CD14-positive monocyte (primary cell): ENCODE measurements at regions not wholly inside any gene's neighbourhood (a gene's known extent, or its start where the extent isn't known, plus 50 kb on each side); places are given as distances from the start of the nearest gene placed in this dataset.
"Not testable (repeated sequence)": the region's sequence is repeated elsewhere in the genome, so short reads cannot be mapped to it uniquely, and the experiment has no call there.

Experiments
- DNase-seq, 3 donors: peaks; one replicate each; pipeline ENCODE4 v3.0.0-alpha.2; 2011 to 2022
- H2AFZ ChIP-seq: 2 replicates; pipeline ENCODE4 v1.6.0; 2012; ENCODE audit warnings: mild to moderate bottlenecking, low read depth, low read length, inconsistent platforms; ENCODE audit not compliant: insufficient read depth, poor library complexity, severe bottlenecking
- H3K27ac ChIP-seq, 2 donors: 1 replicate in 1 of 2; 2 replicates in 1 of 2; pipeline ENCODE4 v1.5.1; 2012 to 2013; ENCODE audit warnings: low read length in 2 of 2, control low read depth in 1 of 2, inconsistent platforms in 1 of 2, low read depth in 1 of 2, mild to moderate bottlenecking in 1 of 2
- H3K27me3 ChIP-seq, 2 donors: one replicate each; pipeline versions ENCODE4 v1.6.0 to v1.6.1; 2011 to 2013; ENCODE audit warnings: low read length in 2 of 2; ENCODE audit not compliant: control insufficient read depth in 2 of 2, insufficient read depth in 2 of 2
- H3K36me3 ChIP-seq, 2 donors: replicated peaks in 1 of 2; 1 replicate in 1 of 2; 2 replicates in 1 of 2; pipeline versions ENCODE4 v1.5.1 to v1.6.1; 2012 to 2013; ENCODE audit warnings: low read length in 2 of 2, control low read depth in 1 of 2, inconsistent platforms in 1 of 2, mild to moderate bottlenecking in 1 of 2; ENCODE audit not compliant: insufficient read depth in 2 of 2, control insufficient read depth in 1 of 2
- H3K4me1 ChIP-seq, 2 donors: 1 replicate in 1 of 2; 2 replicates in 1 of 2; pipeline versions ENCODE4 v1.5.1 to v1.6.1; 2012 to 2013; ENCODE audit warnings: low read length in 2 of 2, control low read depth in 1 of 2, inconsistent platforms in 1 of 2, mild to moderate bottlenecking in 1 of 2, moderate library complexity in 1 of 2; ENCODE audit not compliant: insufficient read depth in 2 of 2, control insufficient read depth in 1 of 2
- H3K4me2 ChIP-seq: replicated peaks from 2 replicates; pipeline ENCODE3; 2012; ENCODE audit warnings: low read length, moderate library complexity, mild to moderate bottlenecking; ENCODE audit not compliant: poor library complexity, severe bottlenecking; ENCODE audit errors: extremely low read depth
- H3K4me3 ChIP-seq, 3 experiments: fragments of 200-600 bp in 1 of 3; sonication (generic) in 1 of 3; replicated peaks in 1 of 3; 1 replicate in 2 of 3; 2 replicates in 1 of 3; pipeline ENCODE4 v1.5.1; 2011 to 2013; ENCODE audit warnings: low read length in 3 of 3, mild to moderate bottlenecking in 3 of 3, control low read depth in 2 of 3, low read depth in 2 of 3, inconsistent platforms in 1 of 3, moderate library complexity in 1 of 3
- H3K79me2 ChIP-seq: 2 replicates; pipeline ENCODE4 v1.6.0; 2012; ENCODE audit warnings: mild to moderate bottlenecking, control low read depth, inconsistent platforms, low read length, moderate library complexity; ENCODE audit not compliant: insufficient read depth
- H3K9ac ChIP-seq: 2 replicates; pipeline ENCODE4 v1.6.0; 2017; ENCODE audit warnings: low read length, mild to moderate bottlenecking; ENCODE audit not compliant: insufficient read depth, poor library complexity, severe bottlenecking
- H3K9me3 ChIP-seq, 2 donors: replicated peaks in 1 of 2; 1 replicate in 1 of 2; 2 replicates in 1 of 2; pipeline versions ENCODE4 v1.5.1 to v1.6.1; 2012 to 2013; ENCODE audit warnings: low read length in 2 of 2, control low read depth in 1 of 2; ENCODE audit not compliant: control insufficient read depth in 1 of 2, insufficient read depth in 1 of 2
- H4K20me1 ChIP-seq: 2 replicates; pipeline ENCODE4 v1.6.0; 2012; ENCODE audit warnings: mild to moderate bottlenecking, low read length, control low read depth, moderate library complexity; ENCODE audit not compliant: insufficient read depth
- H3K27ac Mint-ChIP-seq, 7 donors: one replicate each; pipeline ENCODE4 v1.8.0; 2020; ENCODE audit warnings: mild to moderate bottlenecking in 7 of 7, mixed read lengths in 7 of 7, moderate library complexity in 6 of 7, inconsistent platforms in 2 of 7
- H3K27me3 Mint-ChIP-seq, 3 donors: one replicate each; pipeline ENCODE4 v1.8.0; 2021 to 2022; ENCODE audit warnings: low read depth in 3 of 3, mild to moderate bottlenecking in 3 of 3, mixed read lengths in 3 of 3, moderate library complexity in 3 of 3, inconsistent platforms in 1 of 3
- H3K36me3 Mint-ChIP-seq, 2 donors: one replicate each; pipeline ENCODE4 v1.8.0; 2020; ENCODE audit warnings: mixed read lengths in 2 of 2, inconsistent platforms in 1 of 2, mild to moderate bottlenecking in 1 of 2
- H3K4me1 Mint-ChIP-seq: one replicate; pipeline ENCODE4 v1.8.0; 2020; ENCODE audit warnings: mild to moderate bottlenecking, mixed read lengths
- H3K4me3 Mint-ChIP-seq, 2 donors: one replicate each; pipeline ENCODE4 v1.8.0; 2020; ENCODE audit warnings: mild to moderate bottlenecking in 2 of 2, mixed read lengths in 2 of 2, moderate library complexity in 1 of 2
- H3K9me3 Mint-ChIP-seq, 7 donors: one replicate each; pipeline ENCODE4 v1.8.0; 2020 to 2022; ENCODE audit warnings: mixed read lengths in 7 of 7, mild to moderate bottlenecking in 6 of 7, moderate library complexity in 6 of 7, inconsistent platforms in 2 of 7
- CTCF ChIP-seq: fragments of 200-600 bp; IDR thresholded peaks from one replicate; pipeline ENCODE4 v1.8.0; 2022; ENCODE audit warnings: antibody characterized with exemption, mild to moderate bottlenecking
- WGBS: methylation state at CpG from one replicate; pipeline ENCODE4 v1.1.5; 2013; ENCODE audit warnings: missing lambda C conversion rate; ENCODE audit not compliant: insufficient coverage; 5-methylcytosine and 5-hydroxymethylcytosine counted together
- intact Hi-C, 2 donors: fragments of 100-400 bp; cut with micrococcal nuclease; formaldehyde crosslinking; loops; one replicate each; pipeline versions ENCODE4 v1.15.0 to v1.15.1; 2023

- Histone ChIP-seq H3K4me2 (no peak overlapping the region), H3K9me3 (no peaks in the 10 kb centered on the region), H3K4me1 (no peaks in the 10 kb centered on the region), H2AFZ (no peak overlapping the region), H3K27me3 (no peaks in the 10 kb centered on the region), H3K36me3 (no peaks in the 10 kb centered on the region), H4K20me1 (no peaks in the 10 kb centered on the region), H3K4me3 (no peak overlapping the region), H3K79me2 (no peaks in the 10 kb centered on the region), H3K9ac (no peak overlapping the region), H3K27ac (no peak overlapping the region)
- intact Hi-C loops, result no loop called here
- no peaks in the 10 kb centered on the region for H3K36me3 Mint-ChIP-seq
- no peak overlapping the region for H3K27ac Mint-ChIP-seq
- H3K27me3 Mint-ChIP-seq, result peaks cover 0 to 3% (median 3%) of the 10 kb centered on the region in 3 donors
- H3K9me3 Mint-ChIP-seq, result peaks cover 2 to 9% (median 6%) of the 10 kb centered on the region in 7 donors
- no peak overlapping the region for H3K4me3 Mint-ChIP-seq
- H3K4me1 Mint-ChIP-seq, result no peaks in the 10 kb centered on the region
- DNase-seq, result no peak
- TF ChIP-seq CTCF, result no peak
- WGBS, result 100% methylated on average over 1 of the region's 3 CpGs
Measured at GRCh38 chr2:234898534-234899053, 53.2 kb upstream of the SH3BP4 start.

DNA sequence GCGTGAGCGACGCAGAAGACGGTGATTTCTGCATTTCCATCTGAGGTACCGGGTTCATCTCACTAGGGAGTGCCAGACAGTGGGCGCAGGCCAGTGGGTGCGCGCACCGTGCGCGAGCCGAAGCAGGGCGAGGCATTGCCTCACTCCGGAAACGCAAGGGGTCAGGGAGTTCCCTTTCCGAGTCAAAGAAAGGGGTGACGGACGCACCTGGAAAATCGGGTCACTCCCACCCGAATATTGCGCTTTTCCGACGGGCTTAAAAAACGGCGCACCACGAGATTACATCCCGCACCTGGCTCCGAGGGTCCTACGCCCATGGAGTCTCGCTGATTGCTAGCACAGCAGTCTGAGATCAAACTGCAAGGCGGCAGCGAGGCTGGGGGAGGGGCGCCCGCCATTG lies 63.4 kb upstream of the SH3BP4 start:
- H3K27ac Mint-ChIP-seq, H3K9ac ChIP-seq, H3K36me3 ChIP-seq, H3K9me3 ChIP-seq, intact Hi-C loops, H3K27me3 ChIP-seq, DNase-seq, H3K4me3 ChIP-seq, H4K20me1 ChIP-seq, H3K4me2 ChIP-seq, H3K27ac ChIP-seq, H3K27me3 Mint-ChIP-seq, H3K79me2 ChIP-seq, H3K36me3 Mint-ChIP-seq, H3K4me1 ChIP-seq, H3K9me3 Mint-ChIP-seq, H2AFZ ChIP-seq, H3K4me1 Mint-ChIP-seq: not testable (repeated sequence)
- peak overlapping the region; percentile 21 to 27 for H3K4me3 Mint-ChIP-seq
- WGBS, result no CpG with 5 or more reads among the region's 34 CpGs
